ENCODE measurements at regions not wholly inside any gene's neighbourhood (a gene's known extent, or its start where the extent isn't known, plus 50 kb on each side); places are given as distances from the start of the nearest gene placed in this dataset.

GRCh38 chrX:40402831-40403533, 177.8 kb upstream of the ATP6AP2 start:
- Histone ChIP-seq H3K9me2 (ENCODE audit: insufficient read depth, low read length) (no peaks in the 10 kb centered on the region), H3K27me3 (ENCODE audit: insufficient read depth, low read depth, low read length) (no peaks in the 10 kb centered on the region), H3K9me3 (ENCODE audit: low read length) (no peaks in the 10 kb centered on the region), H3K4me2 (ENCODE audit: low read length) (no peak overlapping the region), H3K36me3 (ENCODE audit: insufficient read depth, low read length) (no peaks in the 10 kb centered on the region), H3F3A (ENCODE audit: insufficient read depth, low read length, poor library complexity, severe bottlenecking) (no peaks in the 10 kb centered on the region), H3K27ac (ENCODE audit: low read length) (no peak overlapping the region), H4K20me1 (ENCODE audit: insufficient read depth) (no peaks in the 10 kb centered on the region), H2AFZ (ENCODE audit: low read depth, low read length) (no peak overlapping the region), H3K9ac (ENCODE audit: low read length) (no peak overlapping the region), H3K4me3 (ENCODE audit: low read length) (no peak overlapping the region), H3K79me2 (replicated peaks; ENCODE audit: insufficient read depth, low read length) (no peaks in the 10 kb centered on the region)
- no peak for TF ChIP-seq EP300 (conservative IDR thresholded peaks at IDR 0.05; ENCODE audit: poor library complexity, severe bottlenecking)
- no peak for TF ChIP-seq REST (IDR thresholded peaks at IDR 0.05; ENCODE audit: borderline replicate concordance)
- TF ChIP-seq CTCF (IDR thresholded peaks at IDR 0.05; ENCODE audit: poor library complexity, severe bottlenecking) = no peak
- TF ChIP-seq RAD21 (conservative IDR thresholded peaks at IDR 0.05) = no peak
- TF ChIP-seq POLR2AphosphoS5 (IDR thresholded peaks at IDR 0.05) = no peak
- no peak for TF ChIP-seq TAF1 (IDR thresholded peaks at IDR 0.05; ENCODE audit: low read depth)
- TF ChIP-seq EZH2 (IDR thresholded peaks at IDR 0.05; ENCODE audit: borderline replicate concordance, insufficient read depth, low read length, poor library complexity, severe bottlenecking) = no peak
- TF ChIP-seq MXI1 (conservative IDR thresholded peaks at IDR 0.05; ENCODE audit: poor library complexity, severe bottlenecking) = no peak
- TF ChIP-seq SMC3 (conservative IDR thresholded peaks at IDR 0.05; ENCODE audit: poor library complexity) = no peak

- Histone ChIP-seq H4K20me1 (ENCODE audit: insufficient read depth) (no peaks in the 10 kb centered on the region), H3K27ac (ENCODE audit: low read length) (no peak overlapping the region), H3K9me2 (ENCODE audit: insufficient read depth, low read length) (no peaks in the 10 kb centered on the region), H3K4me2 (ENCODE audit: low read length) (no peak overlapping the region), H3K9ac (ENCODE audit: low read length) (no peak overlapping the region), H3K27me3 (ENCODE audit: insufficient read depth, low read depth, low read length) (no peaks in the 10 kb centered on the region), H3K4me3 (ENCODE audit: low read length) (no peak overlapping the region), H3K36me3 (ENCODE audit: insufficient read depth, low read length) (no peaks in the 10 kb centered on the region), H2AFZ (ENCODE audit: low read depth, low read length) (no peak overlapping the region), H3K79me2 (replicated peaks; ENCODE audit: insufficient read depth, low read length) (no peaks in the 10 kb centered on the region), H3F3A (ENCODE audit: insufficient read depth, low read length, poor library complexity, severe bottlenecking) (no peaks in the 10 kb centered on the region), H3K9me3 (ENCODE audit: low read length) (no peaks in the 10 kb centered on the region)
- no peak for TF ChIP-seq RAD21 (conservative IDR thresholded peaks at IDR 0.05)
- no peak for TF ChIP-seq SMC3 (conservative IDR thresholded peaks at IDR 0.05; ENCODE audit: poor library complexity)
- no peak for TF ChIP-seq MXI1 (conservative IDR thresholded peaks at IDR 0.05; ENCODE audit: poor library complexity, severe bottlenecking)
- TF ChIP-seq POLR2AphosphoS5 (IDR thresholded peaks at IDR 0.05) = no peak
- TF ChIP-seq EZH2 (IDR thresholded peaks at IDR 0.05; ENCODE audit: borderline replicate concordance, insufficient read depth, low read length, poor library complexity, severe bottlenecking) = no peak
- no peak for TF ChIP-seq EP300 (conservative IDR thresholded peaks at IDR 0.05; ENCODE audit: poor library complexity, severe bottlenecking)
These were observed 185.7 kb upstream of the ATP6AP2 start for GRCh38 chrX:40395102-40395501.

Data from neural cell (in vitro differentiated cells).